ENCODE measurements at regions not wholly inside any gene's neighbourhood (a gene's known extent, or its start where the extent isn't known, plus 50 kb on each side); places are given as distances from the start of the nearest gene placed in this dataset.

DNA sequence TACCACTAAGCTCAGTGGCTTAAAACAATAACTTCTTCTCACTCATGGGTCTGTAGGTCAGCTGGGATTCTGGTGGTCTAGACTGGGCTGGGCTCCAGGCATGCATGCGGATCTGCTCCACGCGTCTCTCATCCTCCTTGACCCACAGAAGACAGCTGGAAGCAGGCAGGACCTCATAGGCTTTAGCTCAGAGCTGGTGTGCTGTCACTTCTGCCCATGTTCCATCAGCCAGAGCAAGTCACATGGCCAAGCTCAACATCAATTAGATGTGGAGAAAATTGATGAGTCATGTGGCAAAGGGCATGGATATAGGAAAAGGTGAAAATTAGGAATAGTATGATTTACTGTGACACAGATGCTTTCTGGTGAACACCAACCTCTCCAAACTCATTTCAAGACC, 57.4 kb upstream of the PSMF1 start:
- ChIA-PET CTCF (interaction anchor here (1.0 to 1.5 kb wide), 2 partner anchors 104 to 245 kb away, joined by 3 to 5 read pairs; no protein-coding TSS in a partner anchor), POLR2A (no interaction called here)
- no peaks in the 10 kb centered on the region for H3K4me1 ChIP-seq (ENCODE audit: control insufficient read depth in 1 of 2, insufficient read depth in 2 of 2, low read depth in 1 of 2, low read length in 1 of 2)
- no peak overlapping the region for H3K9ac ChIP-seq
- H2AFZ ChIP-seq (ENCODE audit: low read depth), result no peak overlapping the region
- TF ChIP-seq RCOR1 (IDR thresholded peaks at IDR 0.05; ENCODE audit: low read length) (no peak), NFIC (IDR thresholded peaks at IDR 0.05; ENCODE audit: borderline replicate concordance) (no peak), RAD21 (IDR thresholded peaks at IDR 0.05; ENCODE audit: low read length) (no peak), FOXM1 (IDR thresholded peaks at IDR 0.05; ENCODE audit: low read depth) (no peak), FOSL2 (IDR thresholded peaks at IDR 0.05; ENCODE audit: borderline replicate concordance, low read depth) (no peak), POLR2AphosphoS5 (IDR thresholded peaks at IDR 0.05; ENCODE audit: low read depth, low read length) (no peak), SMC3 (IDR thresholded peaks at IDR 0.05; ENCODE audit: low read depth, low read length) (no peak), FOXJ3 (CRISPR knock-in tag; IDR thresholded peaks at IDR 0.05) (no peak), EP300 (IDR thresholded peaks at IDR 0.05; ENCODE audit: borderline replicate concordance in 1 of 2, low read depth in 1 of 2, low read length in 1 of 2) (no peak), CHD2 (IDR thresholded peaks at IDR 0.05; ENCODE audit: low read length, partially characterized antibody) (no peak), TCF12 (IDR thresholded peaks at IDR 0.05) (no peak), YY1 (IDR thresholded peaks at IDR 0.05; ENCODE audit: low read depth) (no peak), RFX5 (IDR thresholded peaks at IDR 0.05; ENCODE audit: low read length) (no peak), RXRA (IDR thresholded peaks at IDR 0.05; ENCODE audit: borderline replicate concordance, low read depth) (no peak), NRF1 (IDR thresholded peaks at IDR 0.05; ENCODE audit: low read depth, low read length) (no peak), TEAD4 (IDR thresholded peaks at IDR 0.05; ENCODE audit: borderline replicate concordance, insufficient read depth) (no peak)
- TF ChIP-seq, protein P1, sequence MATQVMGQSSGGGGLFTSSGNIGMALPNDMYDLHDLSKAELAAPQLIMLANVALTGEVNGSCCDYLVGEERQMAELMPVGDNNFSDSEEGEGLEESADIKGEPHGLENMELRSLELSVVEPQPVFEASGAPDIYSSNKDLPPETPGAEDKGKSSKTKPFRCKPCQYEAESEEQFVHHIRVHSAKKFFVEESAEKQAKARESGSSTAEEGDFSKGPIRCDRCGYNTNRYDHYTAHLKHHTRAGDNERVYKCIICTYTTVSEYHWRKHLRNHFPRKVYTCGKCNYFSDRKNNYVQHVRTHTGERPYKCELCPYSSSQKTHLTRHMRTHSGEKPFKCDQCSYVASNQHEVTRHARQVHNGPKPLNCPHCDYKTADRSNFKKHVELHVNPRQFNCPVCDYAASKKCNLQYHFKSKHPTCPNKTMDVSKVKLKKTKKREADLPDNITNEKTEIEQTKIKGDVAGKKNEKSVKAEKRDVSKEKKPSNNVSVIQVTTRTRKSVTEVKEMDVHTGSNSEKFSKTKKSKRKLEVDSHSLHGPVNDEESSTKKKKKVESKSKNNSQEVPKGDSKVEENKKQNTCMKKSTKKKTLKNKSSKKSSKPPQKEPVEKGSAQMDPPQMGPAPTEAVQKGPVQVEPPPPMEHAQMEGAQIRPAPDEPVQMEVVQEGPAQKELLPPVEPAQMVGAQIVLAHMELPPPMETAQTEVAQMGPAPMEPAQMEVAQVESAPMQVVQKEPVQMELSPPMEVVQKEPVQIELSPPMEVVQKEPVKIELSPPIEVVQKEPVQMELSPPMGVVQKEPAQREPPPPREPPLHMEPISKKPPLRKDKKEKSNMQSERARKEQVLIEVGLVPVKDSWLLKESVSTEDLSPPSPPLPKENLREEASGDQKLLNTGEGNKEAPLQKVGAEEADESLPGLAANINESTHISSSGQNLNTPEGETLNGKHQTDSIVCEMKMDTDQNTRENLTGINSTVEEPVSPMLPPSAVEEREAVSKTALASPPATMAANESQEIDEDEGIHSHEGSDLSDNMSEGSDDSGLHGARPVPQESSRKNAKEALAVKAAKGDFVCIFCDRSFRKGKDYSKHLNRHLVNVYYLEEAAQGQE (IDR thresholded peaks at IDR 0.05; ENCODE audit: low read depth, low read length), result no peak
- TF ChIP-seq, protein P2, sequence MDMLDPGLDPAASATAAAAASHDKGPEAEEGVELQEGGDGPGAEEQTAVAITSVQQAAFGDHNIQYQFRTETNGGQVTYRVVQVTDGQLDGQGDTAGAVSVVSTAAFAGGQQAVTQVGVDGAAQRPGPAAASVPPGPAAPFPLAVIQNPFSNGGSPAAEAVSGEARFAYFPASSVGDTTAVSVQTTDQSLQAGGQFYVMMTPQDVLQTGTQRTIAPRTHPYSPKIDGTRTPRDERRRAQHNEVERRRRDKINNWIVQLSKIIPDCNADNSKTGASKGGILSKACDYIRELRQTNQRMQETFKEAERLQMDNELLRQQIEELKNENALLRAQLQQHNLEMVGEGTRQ (IDR thresholded peaks at IDR 0.05; ENCODE audit: borderline replicate concordance, low read depth, low read length), result no peak
- TF ChIP-seq, protein P3, sequence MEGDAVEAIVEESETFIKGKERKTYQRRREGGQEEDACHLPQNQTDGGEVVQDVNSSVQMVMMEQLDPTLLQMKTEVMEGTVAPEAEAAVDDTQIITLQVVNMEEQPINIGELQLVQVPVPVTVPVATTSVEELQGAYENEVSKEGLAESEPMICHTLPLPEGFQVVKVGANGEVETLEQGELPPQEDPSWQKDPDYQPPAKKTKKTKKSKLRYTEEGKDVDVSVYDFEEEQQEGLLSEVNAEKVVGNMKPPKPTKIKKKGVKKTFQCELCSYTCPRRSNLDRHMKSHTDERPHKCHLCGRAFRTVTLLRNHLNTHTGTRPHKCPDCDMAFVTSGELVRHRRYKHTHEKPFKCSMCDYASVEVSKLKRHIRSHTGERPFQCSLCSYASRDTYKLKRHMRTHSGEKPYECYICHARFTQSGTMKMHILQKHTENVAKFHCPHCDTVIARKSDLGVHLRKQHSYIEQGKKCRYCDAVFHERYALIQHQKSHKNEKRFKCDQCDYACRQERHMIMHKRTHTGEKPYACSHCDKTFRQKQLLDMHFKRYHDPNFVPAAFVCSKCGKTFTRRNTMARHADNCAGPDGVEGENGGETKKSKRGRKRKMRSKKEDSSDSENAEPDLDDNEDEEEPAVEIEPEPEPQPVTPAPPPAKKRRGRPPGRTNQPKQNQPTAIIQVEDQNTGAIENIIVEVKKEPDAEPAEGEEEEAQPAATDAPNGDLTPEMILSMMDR (IDR thresholded peaks at IDR 0.05), result no peak
- no peak for DNase-seq
- H3K27ac ChIP-seq (ENCODE audit: low read depth in 2 of 2, low read length in 1 of 2), result no peak overlapping the region
- WGBS (ENCODE audit: low lambda C conversion rate), result 95% methylated on average over 3 of the region's 3 CpGs
- H3K9me3 ChIP-seq, result no peaks in the 10 kb centered on the region
- H3K79me2 ChIP-seq (ENCODE audit: insufficient read depth), result no peaks in the 10 kb centered on the region
- H3K36me3 ChIP-seq (replicated peaks in 1 of 2; ENCODE audit: control insufficient read depth in 1 of 2, insufficient read depth in 2 of 2, low read length in 1 of 2), result no peaks in the 10 kb centered on the region
- H3K9me2 ChIP-seq, result no peaks in the 10 kb centered on the region
- H3F3A ChIP-seq (replicated peaks; ENCODE audit: insufficient read depth), result no peaks in the 10 kb centered on the region
- H3K4me3 ChIP-seq (ENCODE audit: low read depth in 2 of 2, low read length in 1 of 2), result no peak overlapping the region
- no peak overlapping the region for H3K4me2 ChIP-seq
- H3K27me3 ChIP-seq (ENCODE audit: insufficient read depth), result no peaks in the 10 kb centered on the region
- no peaks in the 10 kb centered on the region for H4K20me1 ChIP-seq (ENCODE audit: insufficient read depth)
